NB4 (cell line): ENCODE measurements at regions not wholly inside any gene's neighbourhood (a gene's known extent, or its start where the extent isn't known, plus 50 kb on each side); places are given as distances from the start of the nearest gene placed in this dataset.

ENCODE experiments used
- POLR2A ChIP-seq: IDR thresholded peaks from 2 replicates; pipeline ENCODE4 v1.6.1; 2011; ENCODE audit warnings: mild to moderate bottlenecking; ENCODE audit not compliant: insufficient read length; ENCODE audit errors: extremely low read depth
- TF ChIP-seq, protein P1 (sequence below): IDR thresholded peaks from 2 replicates; pipeline ENCODE4 v1.6.1; 2011; ENCODE audit warnings: low read depth, low read length
- TF ChIP-seq, protein P2 (sequence below): IDR thresholded peaks from one replicate; pipeline ENCODE4 v1.5.1; 2012; ENCODE audit warnings: low read depth, low read length

- no peak for TF ChIP-seq POLR2A
- TF ChIP-seq, protein P1, sequence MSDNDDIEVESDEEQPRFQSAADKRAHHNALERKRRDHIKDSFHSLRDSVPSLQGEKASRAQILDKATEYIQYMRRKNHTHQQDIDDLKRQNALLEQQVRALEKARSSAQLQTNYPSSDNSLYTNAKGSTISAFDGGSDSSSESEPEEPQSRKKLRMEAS: no peak
- TF ChIP-seq, protein P2, sequence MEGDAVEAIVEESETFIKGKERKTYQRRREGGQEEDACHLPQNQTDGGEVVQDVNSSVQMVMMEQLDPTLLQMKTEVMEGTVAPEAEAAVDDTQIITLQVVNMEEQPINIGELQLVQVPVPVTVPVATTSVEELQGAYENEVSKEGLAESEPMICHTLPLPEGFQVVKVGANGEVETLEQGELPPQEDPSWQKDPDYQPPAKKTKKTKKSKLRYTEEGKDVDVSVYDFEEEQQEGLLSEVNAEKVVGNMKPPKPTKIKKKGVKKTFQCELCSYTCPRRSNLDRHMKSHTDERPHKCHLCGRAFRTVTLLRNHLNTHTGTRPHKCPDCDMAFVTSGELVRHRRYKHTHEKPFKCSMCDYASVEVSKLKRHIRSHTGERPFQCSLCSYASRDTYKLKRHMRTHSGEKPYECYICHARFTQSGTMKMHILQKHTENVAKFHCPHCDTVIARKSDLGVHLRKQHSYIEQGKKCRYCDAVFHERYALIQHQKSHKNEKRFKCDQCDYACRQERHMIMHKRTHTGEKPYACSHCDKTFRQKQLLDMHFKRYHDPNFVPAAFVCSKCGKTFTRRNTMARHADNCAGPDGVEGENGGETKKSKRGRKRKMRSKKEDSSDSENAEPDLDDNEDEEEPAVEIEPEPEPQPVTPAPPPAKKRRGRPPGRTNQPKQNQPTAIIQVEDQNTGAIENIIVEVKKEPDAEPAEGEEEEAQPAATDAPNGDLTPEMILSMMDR: no peak
Observed at GRCh38 chr2:128646691-128647090, 328.0 kb upstream of the HS6ST1 start.
